SU-DHL-6 (cell line): ENCODE measurements at regions not wholly inside any gene's neighbourhood (a gene's known extent, or its start where the extent isn't known, plus 50 kb on each side); places are given as distances from the start of the nearest gene placed in this dataset.

Experiments
- H2AFZ ChIP-seq: fragments of 200-600 bp; sonication (generic); 2 replicates; pipeline ENCODE4 v1.6.1; 2014; ENCODE audit warnings: low read depth, mild to moderate bottlenecking, moderate library complexity, mixed read lengths, antibody characterized with exemption, low read length; ENCODE audit not compliant: severe bottlenecking
- H3F3A ChIP-seq: fragments of 200-600 bp; shearing (Covaris generic); 2 replicates; pipeline ENCODE4 v1.6.0; 2016; ENCODE audit warnings: antibody characterized with exemption, mild to moderate bottlenecking; ENCODE audit not compliant: insufficient read depth
- H3K27ac ChIP-seq: fragments of 200-600 bp; sonication (generic); 2 replicates; pipeline ENCODE4 v1.5.1; 2016; ENCODE audit warnings: low read depth, mild to moderate bottlenecking, low read length, moderate library complexity, mixed read lengths
- H3K27me3 ChIP-seq: fragments of 200-600 bp; sonication (generic), shearing (Covaris generic); 2 replicates; pipeline ENCODE4 v1.6.0; 2014; ENCODE audit warnings: mild to moderate bottlenecking, low read length
- H3K36me3 ChIP-seq: fragments of 200-600 bp; sonication (generic); 2 replicates; pipeline ENCODE4 v1.6.1; 2014; ENCODE audit warnings: mild to moderate bottlenecking, low read length, mixed read lengths
- H3K4me2 ChIP-seq: fragments of 300-600, 200-600 bp; shearing (Covaris generic), sonication (generic); 2 replicates; pipeline ENCODE4 v1.6.0; 2014; ENCODE audit warnings: low read length, low read depth, mild to moderate bottlenecking; ENCODE audit not compliant: poor library complexity, severe bottlenecking
- H3K4me3 ChIP-seq: fragments of 200-600 bp; sonication (generic); 2 replicates; pipeline ENCODE4 v1.5.1; 2014; ENCODE audit warnings: antibody characterized with exemption, low read length, mild to moderate bottlenecking, mixed read lengths; ENCODE audit not compliant: insufficient read depth, poor library complexity, severe bottlenecking
- H3K79me2 ChIP-seq: fragments of 200-600 bp; sonication (generic); 2 replicates; pipeline ENCODE4 v1.6.1; 2014; ENCODE audit warnings: mild to moderate bottlenecking, low read length, moderate library complexity; ENCODE audit not compliant: insufficient read depth
- H3K9ac ChIP-seq: fragments of 200-600 bp; sonication (generic); 2 replicates; pipeline ENCODE4 v1.7.0; 2014; ENCODE audit warnings: mild to moderate bottlenecking, low read length
- H3K9me2 ChIP-seq: fragments of 200-600 bp; sonication (generic); replicated peaks from 2 replicates; pipeline ENCODE4 v1.6.1; 2014; ENCODE audit warnings: low read length; ENCODE audit not compliant: insufficient read depth
- H3K9me3 ChIP-seq: fragments of 200-600 bp; sonication (generic); 2 replicates; pipeline ENCODE4 v1.6.1; 2014; ENCODE audit warnings: low read length, mixed read lengths; ENCODE audit not compliant: insufficient read depth
- H4K20me1 ChIP-seq: fragments of 200-600 bp; sonication (generic); 2 replicates; pipeline ENCODE4 v1.6.1; 2014; ENCODE audit warnings: low read depth, mild to moderate bottlenecking, antibody characterized with exemption, low read length, moderate library complexity, mixed read lengths
- CTCF ChIP-seq: fragments of 200-600 bp; sonication (generic); IDR thresholded peaks from one replicate; pipeline ENCODE4 v1.5.1; 2017; ENCODE audit warnings: antibody characterized with exemption, mild to moderate bottlenecking, low read length, moderate library complexity; ENCODE audit not compliant: insufficient read depth, poor library complexity, severe bottlenecking
- EZH2phosphoT487 ChIP-seq: fragments of 200-600 bp; sonication (generic), shearing (Covaris generic); conservative IDR thresholded peaks from 2 replicates; pipeline ENCODE4 v1.6.1; 2018; ENCODE audit warnings: mild to moderate bottlenecking, antibody characterized with exemption, low read length, moderate library complexity, mixed read lengths

- Histone ChIP-seq H4K20me1 (no peaks in the 10 kb centered on the region), H3K9me3 (no peaks in the 10 kb centered on the region), H3K36me3 (no peaks in the 10 kb centered on the region), H3K27ac (no peak overlapping the region), H2AFZ (no peak overlapping the region), H3F3A (no peaks in the 10 kb centered on the region), H3K79me2 (no peaks in the 10 kb centered on the region), H3K4me2 (no peak overlapping the region), H3K9me2 (no peaks in the 10 kb centered on the region), H3K9ac (no peak overlapping the region), H3K4me3 (no peak overlapping the region), H3K27me3 (no peaks in the 10 kb centered on the region)
- TF ChIP-seq CTCF (no peak), EZH2phosphoT487 (no peak)
Measured at GRCh38 chr6:121653624-121654008, 218.2 kb downstream of the GJA1 start.

- Histone ChIP-seq H3K36me3 (no peaks in the 10 kb centered on the region), H3K9me3 (no peaks in the 10 kb centered on the region), H3K4me3 (no peak overlapping the region), H3K4me2 (no peak overlapping the region), H4K20me1 (no peaks in the 10 kb centered on the region), H3K27ac (no peak overlapping the region), H3K27me3 (no peaks in the 10 kb centered on the region), H3F3A (no peaks in the 10 kb centered on the region), H2AFZ (no peak overlapping the region), H3K79me2 (no peaks in the 10 kb centered on the region), H3K9ac (no peak overlapping the region), H3K9me2 (no peaks in the 10 kb centered on the region)
- no peak for TF ChIP-seq CTCF
Measured at GRCh38 chr6:121657972-121658371, 222.5 kb downstream of the GJA1 start.

- H3K9ac ChIP-seq = no peak overlapping the region
- no peaks in the 10 kb centered on the region for H3K79me2 ChIP-seq
- H3K9me2 ChIP-seq = no peaks in the 10 kb centered on the region
- TF ChIP-seq EZH2phosphoT487 (no peak), CTCF (no peak)
- no peak overlapping the region for H3K4me3 ChIP-seq
- no peak overlapping the region for H3K4me2 ChIP-seq
- no peaks in the 10 kb centered on the region for H3K36me3 ChIP-seq
- H2AFZ ChIP-seq = no peak overlapping the region
- no peaks in the 10 kb centered on the region for H3F3A ChIP-seq
- no peak overlapping the region for H3K27ac ChIP-seq
- no peaks in the 10 kb centered on the region for H4K20me1 ChIP-seq
- no peaks in the 10 kb centered on the region for H3K9me3 ChIP-seq
- no peaks in the 10 kb centered on the region for H3K27me3 ChIP-seq
Measured at GRCh38 chr6:121660277-121660676, 224.8 kb downstream of the GJA1 start.
